Spleen (tissue), 11 donors: ENCODE measurements at regions not wholly inside any gene's neighbourhood (a gene's known extent, or its start where the extent isn't known, plus 50 kb on each side); places are given as distances from the start of the nearest gene placed in this dataset.

Experiments used
- DNase-seq: peaks from one replicate; pipeline ENCODE4 v3.0.0-alpha.2; 2020
- H3K27ac ChIP-seq, 8 donors: fragments of 200-600 bp; sonication (generic) in 7 of 8; 1 replicate in 4 of 8; 2 replicates in 4 of 8; pipeline versions ENCODE4 v1.5.0 to v1.8.0; 2016 to 2021; ENCODE audit warnings: inconsistent platforms in 4 of 8, mild to moderate bottlenecking in 4 of 8, moderate library complexity in 1 of 8
- H3K27me3 ChIP-seq, 7 donors: fragments of 200-600 bp; sonication (generic) in 6 of 7; replicated peaks in 1 of 7; 1 replicate in 4 of 7; 2 replicates in 3 of 7; pipeline versions ENCODE4 v1.5.0 to v1.8.0; 2016 to 2021; ENCODE audit warnings: inconsistent platforms in 3 of 7, mild to moderate bottlenecking in 1 of 7
- H3K36me3 ChIP-seq, 6 donors: fragments of 200-600 bp; sonication (generic) in 5 of 6; 1 replicate in 4 of 6; 2 replicates in 2 of 6; pipeline versions ENCODE4 v1.5.0 to v1.8.0; 2016 to 2021; ENCODE audit warnings: inconsistent platforms in 2 of 6
- H3K4me1 ChIP-seq, 6 donors: fragments of 200-600 bp; sonication (generic) in 5 of 6; 1 replicate in 3 of 6; 2 replicates in 3 of 6; pipeline versions ENCODE4 v1.5.0 to v1.8.0; 2016 to 2021; ENCODE audit warnings: inconsistent platforms in 3 of 6
- H3K4me3 ChIP-seq, 8 donors: fragments of 200-600 bp; sonication (generic) in 7 of 8; 1 replicate in 4 of 8; 2 replicates in 4 of 8; pipeline versions ENCODE4 v1.5.0 to v1.8.0; 2016 to 2021; ENCODE audit warnings: inconsistent platforms in 4 of 8, mild to moderate bottlenecking in 4 of 8, moderate library complexity in 2 of 8
- H3K9me3 ChIP-seq, 8 donors: fragments of 200-600 bp; sonication (generic) in 7 of 8; 1 replicate in 4 of 8; 2 replicates in 4 of 8; pipeline versions ENCODE4 v1.5.0 to v1.8.0; 2016 to 2021; ENCODE audit warnings: inconsistent platforms in 4 of 8
- CTCF ChIP-seq, 11 experiments: fragments of 200-600 bp in 7 of 11; fragments of 450-650 bp in 4 of 11; sonication (generic) in 4 of 11; IDR thresholded peaks in 8 of 11; conservative IDR thresholded peaks in 3 of 11; 1 replicate in 7 of 11; 2 replicates in 4 of 11; pipeline versions ENCODE4 v1.4.0 to v1.8.0; 2016 to 2021; ENCODE audit warnings: antibody characterized with exemption in 11 of 11, inconsistent platforms in 4 of 11, mild to moderate bottlenecking in 1 of 11
- POLR2A ChIP-seq, 3 donors: fragments of 450-650 bp; IDR thresholded peaks; one replicate each; pipeline ENCODE4 v1.5.1; 2017; ENCODE audit warnings: antibody characterized with exemption in 3 of 3, mild to moderate bottlenecking in 1 of 3
- POLR2AphosphoS5 ChIP-seq, 3 donors: sonication (generic); formaldehyde crosslinking; IDR thresholded peaks; one replicate each; pipeline ENCODE4 v1.5.1; 2017; ENCODE audit warnings: antibody characterized with exemption in 3 of 3
- WGBS, 5 donors: extraction: QIAGEN DNeasy Blood & Tissue Kit in 3 of 5; methylation state at CpG; one replicate each; pipeline versions ENCODE4 v1.1.5 to v1.1.7; 2013 to 2018; 5-methylcytosine and 5-hydroxymethylcytosine counted together
- intact Hi-C: fragments of 100-400 bp; cut with DNase I; formaldehyde crosslinking; loops from one replicate; pipeline ENCODE4 v1.15.0; 2023; ENCODE audit warnings: low total_unique reads
- donor health status: healthy with polysubstance abuse.
- donor health status: DM: no; HTN: no; CAD: no; lungs with moderate emphysema.
- donor health status: DM: no; HTN: no; CAD: no.
- donor health status: Bipolar disorder and iron deficiency.
- donor health status: healthy.
- donor health status: DM: no; HTN: no; CAD: no.
- donor health status: DM: yes; HTN: yes; CAD: no.

- no peak for DNase-seq
- Histone ChIP-seq H3K36me3 (no peaks in the 10 kb centered on the region), H3K27ac (no peak overlapping the region), H3K27me3 (no peaks in the 10 kb centered on the region), H3K4me3 (no peak overlapping the region), H3K4me1 (no peaks in the 10 kb centered on the region), H3K9me3 (peaks cover 0 to 30% (median 18%) of the 10 kb centered on the region in 8 donors)
- no peak for TF ChIP-seq CTCF (IDR thresholded peaks at IDR 0.05 in 8 of 11, conservative IDR thresholded peaks at IDR 0.05 in 3 of 11)
- no peak for TF ChIP-seq POLR2AphosphoS5 (IDR thresholded peaks at IDR 0.05)
- TF ChIP-seq POLR2A (IDR thresholded peaks at IDR 0.05), result no peak
- intact Hi-C loops, result no loop called here
- WGBS, 5 donors, result 77 to 92% (median 83%) methylated on average over 7 to 10 of the region's 10 CpGs
Observed at GRCh38 chr13:58238972-58239773, 607.6 kb downstream of the PCDH17 start.

- H3K4me1 ChIP-seq, result no peaks in the 10 kb centered on the region
- H3K9me3 ChIP-seq, result peaks cover 0 to 37% (median 21%) of the 10 kb centered on the region in 8 donors
- intact Hi-C loops, result no loop called here
- no peak overlapping the region for H3K27ac ChIP-seq
- TF ChIP-seq CTCF (IDR thresholded peaks at IDR 0.05 in 8 of 11, conservative IDR thresholded peaks at IDR 0.05 in 3 of 11) (no peak), POLR2A (IDR thresholded peaks at IDR 0.05) (no peak), POLR2AphosphoS5 (IDR thresholded peaks at IDR 0.05) (no peak)
- 86 to 98% (median 86%) methylated on average over 9 of the region's 9 CpGs for WGBS, 5 donors
- H3K4me3 ChIP-seq, result no peak overlapping the region
- no peaks in the 10 kb centered on the region for H3K36me3 ChIP-seq
- no peak for DNase-seq
- H3K27me3 ChIP-seq, result no peaks in the 10 kb centered on the region
Observed at GRCh38 chr13:58239774-58240268, 608.3 kb downstream of the PCDH17 start.

GRCh38 chr13:58247080-58247479 is 615.5 kb downstream of the PCDH17 start:
- 66 to 80% (median 74%) methylated on average over 2 of the region's 2 CpGs for WGBS, 5 donors
- intact Hi-C loops, result no loop called here
- no peak for DNase-seq

More at GRCh38 chr13:58247080-58247479, 615.5 kb downstream of the PCDH17 start:
- TF ChIP-seq POLR2A (IDR thresholded peaks at IDR 0.05), result no peak
- no peak for TF ChIP-seq CTCF (IDR thresholded peaks at IDR 0.05 in 8 of 11, conservative IDR thresholded peaks at IDR 0.05 in 3 of 11)
- TF ChIP-seq POLR2AphosphoS5 (IDR thresholded peaks at IDR 0.05), result no peak
- Histone ChIP-seq H3K36me3 (no peaks in the 10 kb centered on the region), H3K27me3 (no peaks in the 10 kb centered on the region), H3K9me3 (peaks cover 0 to 29% (median 18%) of the 10 kb centered on the region in 8 donors), H3K4me1 (no peaks in the 10 kb centered on the region), H3K27ac (no peak overlapping the region), H3K4me3 (no peak overlapping the region)
